DMS53 treated with DMSO at 0.1 percent for 48 hours (cell line): ENCODE measurements at regions not wholly inside any gene's neighbourhood (a gene's known extent, or its start where the extent isn't known, plus 50 kb on each side); places are given as distances from the start of the nearest gene placed in this dataset.

Experiments
- DNase-seq: peaks from one replicate; lab custom pipeline; 2025; ENCODE audit not compliant: unreplicated experiment; lab: John Stamatoyannopoulos, UW

DNA sequence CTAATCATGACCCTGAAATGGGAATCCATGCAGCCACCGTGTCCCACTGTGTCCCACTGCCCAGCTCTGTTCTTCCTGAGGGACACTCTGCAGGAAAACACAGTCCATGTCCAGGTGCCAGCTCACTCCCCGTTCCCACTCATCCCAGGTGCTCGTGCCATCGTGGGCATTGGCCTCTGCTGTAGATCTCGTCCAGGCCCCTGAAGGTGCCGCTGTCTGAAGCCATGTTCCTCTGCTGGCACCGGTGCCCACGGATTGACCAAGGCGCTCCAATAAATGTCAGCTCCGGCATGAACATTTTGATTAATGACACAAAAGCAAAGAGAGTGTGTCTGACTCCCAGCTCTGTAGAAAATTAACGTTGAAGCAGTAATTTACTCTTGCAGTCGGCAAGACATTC lies 280.1 kb upstream of the SALL3 start:
- no peak for DNase-seq

DNA sequence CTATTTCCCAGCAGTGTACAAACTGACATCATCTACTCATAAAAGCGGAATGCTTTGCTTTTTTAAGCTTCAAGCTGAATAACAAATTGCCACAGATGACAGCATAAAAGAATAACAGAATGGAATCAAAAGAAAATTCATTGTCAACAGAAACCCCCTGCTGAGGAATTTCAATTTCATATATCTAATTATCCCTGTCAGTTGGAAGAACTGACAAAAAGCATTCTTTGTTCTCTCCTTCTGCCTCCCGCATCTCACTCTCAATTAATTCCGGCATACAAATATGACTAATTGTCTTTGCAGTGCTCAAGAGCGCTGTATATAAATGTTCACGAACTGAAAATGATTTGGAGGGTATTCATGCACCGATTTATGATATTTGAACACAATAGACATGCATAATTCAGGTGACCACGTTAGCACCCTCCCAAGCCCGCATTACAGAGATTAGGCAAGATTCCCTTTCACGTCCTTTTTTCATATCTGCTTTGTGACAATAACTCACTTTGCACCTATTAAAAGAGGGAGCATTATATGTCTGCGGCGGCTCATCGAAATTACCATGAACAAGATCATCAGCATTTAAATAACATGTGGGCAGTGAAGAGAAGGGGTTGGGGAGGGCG lies 277.7 kb upstream of the SALL3 start:
- no peak for DNase-seq

- no peak for DNase-seq
Observed at GRCh38 chr18:78703291-78703690, 276.3 kb upstream of the SALL3 start.

- DNase-seq: no peak
Observed at GRCh38 chr18:78704971-78705461, 274.6 kb upstream of the SALL3 start.

DNA sequence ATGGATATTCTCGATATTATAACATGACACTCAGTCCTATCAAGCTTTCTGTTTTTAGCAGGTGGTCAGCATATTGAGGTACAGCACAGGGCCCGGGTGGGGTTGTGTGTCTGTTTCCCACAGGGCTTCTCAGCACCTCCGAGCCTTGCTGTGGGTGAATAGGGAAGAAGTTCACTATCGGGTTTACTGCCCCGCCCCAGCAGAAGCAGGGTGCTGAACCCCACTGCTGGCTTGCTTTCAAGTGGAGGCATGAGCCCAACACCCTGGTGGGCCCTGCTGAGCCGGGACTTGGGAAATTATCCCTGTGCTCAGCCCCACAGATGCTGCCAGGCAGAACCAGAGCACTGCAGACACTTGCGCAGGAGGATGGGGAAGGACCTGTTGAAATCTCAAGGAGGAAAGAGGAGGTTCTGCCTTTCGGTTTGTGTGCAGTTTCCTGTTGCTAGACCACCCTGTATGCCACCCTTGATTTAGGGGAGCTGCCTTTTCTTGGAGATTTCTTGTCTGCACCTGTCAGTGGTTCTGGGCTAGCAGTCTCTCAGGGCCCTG lies 270.3 kb upstream of the SALL3 start:
- DNase-seq: no peak

DNA sequence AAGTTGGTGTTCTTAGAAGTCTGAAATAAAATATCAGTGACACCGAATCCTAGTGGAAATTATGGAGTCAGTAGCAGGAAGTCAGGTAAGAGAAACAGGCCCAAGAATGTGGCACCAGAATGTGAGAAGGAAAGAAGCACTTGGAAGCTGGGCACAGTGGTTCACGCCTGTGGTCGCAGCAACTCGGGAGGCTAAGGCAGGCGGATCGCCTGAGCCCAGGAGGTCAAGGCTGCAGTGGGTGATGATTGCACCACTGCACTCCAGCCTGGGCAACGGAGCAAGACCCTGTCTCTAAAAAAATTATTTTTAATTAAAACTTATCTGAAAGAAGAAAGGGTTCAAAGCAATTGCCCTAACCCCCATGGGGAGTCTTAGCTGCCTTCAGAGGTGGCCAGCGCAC lies 268.3 kb upstream of the SALL3 start:
- no peak for DNase-seq

- DNase-seq: no peak
Observed at GRCh38 chr18:78711971-78712370, 267.6 kb upstream of the SALL3 start.

DNA sequence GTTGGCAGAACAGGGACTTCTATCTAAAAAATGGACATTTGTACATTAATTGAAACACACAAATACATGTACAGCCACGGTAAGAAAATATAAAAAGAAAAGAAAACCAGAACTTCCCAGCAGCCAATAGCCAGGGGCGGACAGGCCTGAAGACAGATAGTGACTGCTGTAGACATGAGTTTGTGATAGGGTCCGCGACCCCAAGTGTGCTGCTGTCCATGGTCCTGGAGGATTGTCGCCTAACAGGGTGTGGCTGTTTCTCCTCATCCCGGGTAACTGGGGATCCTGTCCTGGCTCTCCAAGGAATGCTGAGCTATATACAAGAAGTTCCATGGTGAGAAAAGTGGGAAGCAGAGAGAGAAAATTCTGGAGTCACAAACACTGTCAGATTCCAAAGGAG lies 266.5 kb upstream of the SALL3 start:
- DNase-seq: no peak

GRCh38 chr18:78713726-78714125 lies 265.9 kb upstream of the SALL3 start:
- DNase-seq: no peak

DNA sequence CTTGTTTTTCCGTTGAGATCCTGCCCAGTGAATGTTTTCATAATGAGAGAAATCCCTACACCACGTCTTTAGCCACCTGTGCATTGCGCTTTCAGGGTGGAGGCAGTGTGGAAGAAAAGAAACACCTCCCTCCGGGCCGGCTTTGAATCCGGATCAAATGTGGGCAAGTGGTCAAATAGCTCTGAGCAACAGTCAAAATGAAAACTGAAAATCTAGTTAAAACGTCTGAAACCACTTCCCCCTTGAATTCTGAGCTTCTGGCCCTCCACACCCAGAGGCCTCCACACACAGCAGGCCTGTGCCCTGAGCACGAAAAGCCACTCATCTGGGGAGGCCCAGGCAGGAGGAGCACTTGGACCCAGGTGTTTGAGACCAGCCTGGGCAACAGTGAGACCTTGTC lies 263.6 kb upstream of the SALL3 start:
- no peak for DNase-seq

DNA sequence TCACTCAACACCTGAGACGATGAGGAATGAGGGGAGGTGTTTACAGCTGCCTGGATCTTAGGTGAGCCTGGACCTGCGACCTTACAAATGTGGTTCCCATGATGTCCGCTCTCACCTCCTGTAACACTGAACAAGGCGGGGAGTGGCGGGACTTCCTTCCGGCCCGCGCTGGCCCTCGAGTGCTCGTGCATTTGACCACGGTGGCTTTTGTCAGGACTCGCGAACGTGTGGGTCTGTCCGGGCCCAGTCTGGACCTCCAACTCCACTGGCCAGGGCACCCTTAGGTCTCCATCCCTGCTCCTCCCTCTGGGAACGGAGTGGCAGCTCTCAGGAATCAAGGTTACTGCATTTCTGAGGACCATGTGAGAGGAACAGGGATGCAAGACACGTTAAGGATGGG lies 263.0 kb upstream of the SALL3 start:
- DNase-seq: no peak

DNA sequence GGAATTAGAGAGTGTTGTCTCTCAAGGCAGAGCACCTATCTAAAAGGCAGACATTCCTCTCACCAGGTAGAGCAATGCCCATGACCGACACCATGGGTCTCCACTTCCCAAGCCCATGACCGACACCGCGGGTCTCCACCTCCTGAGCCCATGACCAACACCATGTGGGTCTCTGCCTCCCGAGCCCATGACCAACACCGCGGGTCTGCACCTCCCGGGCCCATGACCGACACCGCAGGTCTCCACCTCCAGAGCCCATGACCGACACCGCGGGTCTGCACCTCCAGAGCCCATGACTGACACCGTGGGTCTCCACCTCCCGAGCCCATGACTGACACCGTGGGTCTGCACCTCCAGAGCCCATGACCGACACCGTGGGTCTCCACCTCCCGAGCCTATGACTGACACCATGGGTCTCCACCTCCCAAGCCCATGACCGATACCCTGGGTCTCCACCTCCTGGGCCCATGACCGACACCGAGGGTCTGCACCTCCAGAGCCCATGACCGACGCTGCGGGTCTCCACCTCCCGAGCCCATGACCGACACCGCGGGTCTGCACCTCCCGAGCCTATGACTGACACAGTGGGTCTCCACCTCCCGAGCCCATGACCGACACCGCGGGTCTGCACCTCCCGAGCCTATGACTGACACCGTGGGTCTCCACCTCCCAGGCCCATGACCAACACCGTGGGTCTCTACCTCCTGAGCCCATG lies 262.4 kb upstream of the SALL3 start:
- DNase-seq: no peak

DNA sequence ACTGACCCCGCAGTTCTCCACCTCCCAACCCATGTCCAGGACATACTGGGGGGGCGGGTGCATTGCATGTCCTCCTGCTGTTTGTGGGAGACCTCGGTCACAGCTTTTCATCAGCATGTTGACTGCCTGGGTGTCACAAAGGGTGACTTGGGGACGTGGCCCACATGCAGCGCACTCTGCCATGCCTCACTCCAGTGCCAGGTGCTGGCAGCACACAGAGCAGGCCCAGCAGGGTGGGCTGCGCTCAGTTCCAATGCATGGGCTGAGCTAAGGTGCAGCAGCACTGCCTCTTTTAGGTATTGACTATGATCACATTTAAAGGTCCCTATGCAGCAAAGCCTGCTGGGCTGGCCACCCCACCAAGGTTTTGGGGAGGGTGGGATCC lies 261.9 kb upstream of the SALL3 start:
- no peak for DNase-seq

- no peak for DNase-seq
Observed at GRCh38 chr18:78719821-78720220, 259.8 kb upstream of the SALL3 start.

DNA sequence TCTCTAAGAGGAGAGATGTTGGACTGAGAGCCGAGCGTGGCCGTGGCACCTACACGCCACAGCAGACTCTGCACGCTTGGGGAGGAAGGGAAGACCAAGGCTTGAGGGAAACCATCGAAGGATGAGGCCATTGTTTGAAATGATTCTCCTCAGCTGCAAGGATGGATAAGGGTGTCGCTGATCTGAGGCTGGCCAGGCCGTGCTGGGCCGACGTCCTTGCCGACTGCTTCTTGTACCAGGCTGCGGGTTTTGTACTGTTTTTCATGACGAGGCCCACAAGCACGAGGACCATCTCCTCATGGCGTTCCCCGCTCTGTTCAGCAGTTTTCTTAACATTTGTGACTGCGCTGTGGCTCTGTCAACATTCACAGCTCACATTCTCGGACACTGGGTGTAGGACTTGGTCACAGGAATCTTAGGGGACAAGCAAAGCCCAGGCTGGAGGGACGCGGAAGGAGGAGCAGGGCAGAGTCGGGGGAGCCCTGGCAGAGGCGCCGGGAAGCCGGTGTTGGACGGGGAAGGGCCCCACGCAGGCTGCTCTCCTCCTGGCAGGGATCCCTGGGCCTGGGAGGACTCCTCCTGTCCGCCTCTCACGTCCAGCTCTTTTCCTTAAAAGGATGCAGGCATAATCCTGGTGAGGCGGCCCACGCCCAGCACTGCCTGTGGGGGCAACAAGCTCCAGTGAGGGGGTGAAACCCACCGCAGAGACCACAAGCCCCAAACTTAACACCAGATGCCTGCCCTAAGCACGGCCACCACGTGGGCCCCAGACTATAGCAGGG lies 259.0 kb upstream of the SALL3 start:
- DNase-seq: no peak

GRCh38 chr18:78721238-78721875 lies 258.3 kb upstream of the SALL3 start:
- no peak for DNase-seq

GRCh38 chr18:78721981-78722380 lies 257.6 kb upstream of the SALL3 start:
- no peak for DNase-seq

- no peak for DNase-seq
Observed at GRCh38 chr18:78722386-78722785, 257.2 kb upstream of the SALL3 start.

DNA sequence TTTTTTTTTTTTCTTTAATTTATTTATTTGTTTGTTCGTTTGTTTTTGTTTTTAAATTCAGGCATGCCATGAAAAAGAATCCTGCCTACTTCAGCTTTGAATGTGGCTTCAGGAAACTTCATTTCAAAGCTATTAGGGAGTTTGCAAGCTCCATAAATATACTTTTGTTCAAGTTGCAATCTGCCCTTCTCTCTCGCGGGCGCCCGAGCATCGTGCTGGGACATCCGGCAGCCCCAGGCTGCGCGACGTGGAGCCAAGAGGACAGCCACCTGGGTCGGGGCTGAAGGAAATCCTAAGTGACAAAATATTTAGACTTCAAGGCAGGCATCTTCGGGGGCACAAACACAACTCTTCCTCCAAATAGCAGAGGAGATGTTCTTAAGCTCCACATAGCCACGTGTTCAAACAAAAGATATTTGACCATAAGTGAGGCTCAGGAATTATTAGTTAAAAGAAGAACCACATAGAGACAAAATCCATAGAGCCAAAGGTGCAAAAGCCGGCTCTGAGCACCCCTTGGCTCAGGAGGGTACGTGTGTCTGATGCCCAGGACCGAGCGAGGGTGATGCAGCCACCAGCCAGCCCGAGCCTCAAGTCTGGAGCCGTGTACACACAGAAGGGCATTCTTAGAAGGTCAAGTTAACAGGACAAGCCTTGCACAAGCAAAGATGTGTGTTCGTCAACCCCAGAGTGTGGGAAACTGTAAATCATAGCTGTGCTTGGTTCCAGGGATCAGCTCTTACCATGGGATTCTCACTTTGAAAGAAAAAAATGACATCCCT lies 256.5 kb upstream of the SALL3 start:
- DNase-seq: no peak

GRCh38 chr18:78724214-78724914 lies 255.3 kb upstream of the SALL3 start:
- no peak for DNase-seq
